Fibroblast of peridontal ligament (primary cell): ENCODE measurements at regions not wholly inside any gene's neighbourhood (a gene's known extent, or its start where the extent isn't known, plus 50 kb on each side); places are given as distances from the start of the nearest gene placed in this dataset.
"Not testable (repeated sequence)": the region's sequence is repeated elsewhere in the genome, so short reads cannot be mapped to it uniquely, and the experiment has no call there.

Experiments
- DNase-seq: peaks from one replicate; pipeline ENCODE4 v3.0.0-alpha.2; 2010; ENCODE audit errors: extremely low read depth

DNA sequence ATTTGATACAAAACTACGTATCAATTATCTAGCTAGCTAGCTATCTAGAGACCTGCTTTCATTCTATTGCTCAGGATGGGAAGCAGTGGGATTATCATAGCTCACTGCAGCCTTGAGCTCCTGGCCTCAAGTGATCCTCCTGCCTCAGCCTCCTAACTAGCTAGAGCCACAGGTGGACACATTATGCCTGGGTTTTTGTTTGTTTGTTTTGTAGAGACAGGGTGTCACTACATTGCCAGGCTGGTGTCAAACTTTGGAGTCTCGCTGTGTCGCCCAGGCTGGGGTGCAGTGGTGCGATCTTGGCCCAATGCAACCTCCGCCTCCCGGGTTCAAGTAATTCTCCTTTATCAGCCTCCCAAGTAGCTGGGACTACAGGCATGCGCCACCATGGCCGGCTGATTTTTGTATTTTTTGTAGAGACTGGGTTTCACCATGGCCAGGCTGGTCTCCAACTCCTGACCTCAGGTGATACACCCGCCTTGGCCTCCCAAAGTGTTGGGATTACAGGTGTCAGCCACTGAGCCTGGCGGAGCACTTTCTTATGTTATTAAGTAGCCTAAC, 122.5 kb upstream of the FBXO28 start:
- DNase-seq = not testable (repeated sequence)

DNA sequence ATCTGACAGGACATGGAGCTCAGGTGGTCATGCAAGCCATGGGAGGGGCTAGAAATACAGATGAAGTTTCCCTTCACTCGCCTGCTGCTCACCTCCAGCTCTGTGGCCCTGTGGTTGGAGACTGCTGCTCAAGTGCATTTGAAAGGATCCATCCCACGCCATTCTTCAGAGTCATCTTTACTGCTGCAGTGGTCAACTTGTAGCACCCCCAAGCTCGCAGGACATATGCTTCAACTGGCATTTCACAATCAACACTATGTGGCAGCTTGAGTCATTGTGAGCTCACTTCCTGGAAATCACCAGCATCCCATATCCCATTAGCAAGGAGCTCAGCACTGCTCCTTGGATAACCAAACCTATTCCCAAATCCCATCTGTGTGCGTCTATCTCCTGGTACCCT, 116.2 kb upstream of the TP53BP2 start:
- DNase-seq = peak; percentile 71

DNA sequence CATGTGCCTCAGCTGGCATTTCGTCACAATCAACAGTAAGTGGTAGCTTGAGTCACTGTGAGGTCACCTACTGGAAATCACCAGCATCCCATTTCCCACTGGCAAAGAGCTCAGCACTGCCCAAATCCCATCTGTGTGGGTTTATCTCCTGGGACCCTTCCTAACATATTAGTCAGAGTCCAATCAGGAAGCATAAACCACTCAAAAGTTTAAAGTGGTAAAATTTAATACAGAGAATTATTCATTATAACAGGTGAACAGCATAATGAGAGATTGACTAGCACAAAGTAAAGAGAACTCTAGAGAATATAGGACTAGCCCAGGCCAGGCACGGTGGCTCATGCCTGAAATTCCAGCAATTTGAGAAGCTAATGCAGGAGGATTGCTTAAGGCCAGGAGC, 107.1 kb upstream of the TP53BP2 start:
- peak; percentile 38 for DNase-seq

GRCh38 chr1:223951551-223951950, 105.8 kb upstream of the TP53BP2 start:
- not testable (repeated sequence) for DNase-seq

- DNase-seq = not testable (repeated sequence)
These were observed 104.2 kb upstream of the TP53BP2 start for GRCh38 chr1:223949944-223950343.

GRCh38 chr1:223948041-223948440, 102.3 kb upstream of the TP53BP2 start:
- DNase-seq = not testable (repeated sequence)

DNA sequence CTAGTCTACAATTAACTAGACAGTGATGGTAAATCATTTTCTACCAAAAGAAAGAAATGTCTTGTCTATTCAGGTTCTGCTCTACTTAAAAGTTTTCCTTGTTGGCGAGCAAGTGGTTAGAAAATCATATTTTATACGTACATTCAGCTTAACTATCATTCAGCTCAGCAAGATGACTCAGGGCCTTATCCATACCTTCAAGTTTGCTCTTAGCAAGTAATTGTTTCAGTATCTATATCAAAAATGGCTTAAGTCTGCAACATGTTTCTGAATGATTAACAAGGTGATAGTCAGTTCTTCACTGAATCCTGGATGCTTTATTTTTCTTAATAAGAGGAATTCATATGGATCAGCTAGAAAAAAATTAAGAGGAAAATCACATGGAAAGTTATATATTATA, 90.8 kb upstream of the TP53BP2 start:
- DNase-seq = not testable (repeated sequence)

GRCh38 chr1:223931476-223931875, 85.7 kb upstream of the TP53BP2 start:
- not testable (repeated sequence) for DNase-seq

DNA sequence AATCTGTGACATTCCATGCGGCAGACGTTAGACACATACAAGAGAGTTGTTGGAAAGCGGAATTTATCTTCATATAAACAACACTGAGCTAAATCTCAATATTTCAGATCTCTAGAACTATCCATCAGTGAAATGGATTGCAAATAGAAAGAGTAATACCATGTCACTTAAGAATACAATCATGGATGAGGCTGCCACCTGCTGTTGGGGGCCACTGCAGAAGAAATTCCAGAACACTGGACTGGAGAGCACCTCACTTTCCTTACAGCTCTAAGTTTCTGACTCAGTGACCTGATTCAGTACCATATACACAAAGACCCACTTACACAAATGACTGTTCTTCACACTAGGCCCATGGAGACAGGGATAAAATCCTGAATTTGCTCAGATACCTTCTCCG, 75.1 kb upstream of the TP53BP2 start:
- DNase-seq = not testable (repeated sequence)

DNA sequence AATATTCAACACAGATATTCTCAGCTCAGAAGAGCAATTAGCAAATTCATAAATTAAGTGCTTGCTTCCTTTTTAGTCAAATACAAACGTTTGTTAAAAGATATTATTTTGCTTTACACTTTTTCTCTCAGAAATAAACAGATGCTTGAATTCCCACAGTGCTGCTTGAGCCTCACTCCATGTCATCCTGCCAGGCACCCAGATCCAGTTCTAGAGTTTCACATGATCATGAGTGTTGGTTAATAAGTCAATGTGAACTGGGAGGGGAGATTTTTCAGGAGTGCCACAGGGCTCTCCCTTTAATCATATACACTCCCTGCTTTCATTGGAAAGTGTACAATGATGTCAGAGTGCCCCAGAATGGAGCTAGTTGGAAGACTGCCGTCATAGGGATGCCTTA, 69.7 kb upstream of the TP53BP2 start:
- not testable (repeated sequence) for DNase-seq

- not testable (repeated sequence) for DNase-seq
These were observed 68.0 kb upstream of the TP53BP2 start for GRCh38 chr1:223913715-223914114.

GRCh38 chr1:223907943-223908587, 62.3 kb upstream of the TP53BP2 start:
- not testable (repeated sequence) for DNase-seq

DNA sequence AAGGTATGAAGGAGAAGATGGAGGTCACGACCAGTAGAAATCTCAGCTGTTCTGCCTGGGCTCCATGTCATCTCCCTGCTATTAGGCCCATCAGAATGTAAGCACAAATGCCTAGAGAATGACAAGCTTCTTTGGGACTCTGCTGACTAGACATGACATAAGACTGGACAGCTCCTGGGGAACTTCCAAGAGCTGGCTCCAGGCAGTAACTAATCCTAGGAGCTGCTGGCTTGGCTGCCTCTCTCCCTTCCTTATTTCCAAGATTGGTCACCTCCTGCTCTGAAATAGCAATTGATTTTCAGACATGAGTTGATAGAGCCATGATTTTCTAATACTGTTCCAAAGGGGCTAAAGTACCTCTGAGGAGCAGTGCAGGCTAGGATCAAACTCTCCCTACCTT, 57.5 kb upstream of the TP53BP2 start:
- not testable (repeated sequence) for DNase-seq

- peak; percentile 30 for DNase-seq
These were observed 54.0 kb upstream of the TP53BP2 start for GRCh38 chr1:223899775-223900174.

- DNase-seq = not testable (repeated sequence)
These were observed 51.4 kb upstream of the TP53BP2 start for GRCh38 chr1:223897097-223897496.

- not testable (repeated sequence) for DNase-seq
These were observed 50.2 kb upstream of the TP53BP2 start for GRCh38 chr1:223895950-223896349.
